K562 (cell line): ENCODE measurements at regions not wholly inside any gene's neighbourhood (a gene's known extent, or its start where the extent isn't known, plus 50 kb on each side); places are given as distances from the start of the nearest gene placed in this dataset.

Source experiments
- ATAC-seq: fragments of 200-7000 bp; cut with Tn5 transposase; 3 replicates; pipeline ENCODE4 v1.9.1; 2020; ENCODE audit warnings: moderate library complexity
- BruUV-seq: library from RNA; stranded (reverse); fragments of 400-500 nt; replicated peaks from 2 replicates; lab custom pipeline; 2021; lab: Mats Ljungman, UMichigan
- CTCF ChIA-PET: fragments of 300-600 bp; formaldehyde crosslinking; extraction: SDS; loops from one replicate; lab custom pipeline; 2021; ENCODE audit warnings: low intra/inter-chr PET ratio; lab: Yijun Ruan, JAX
- POLR2A ChIA-PET: fragments of 300-600, 350-650 bp; sonication (Branson Sonifier 250); formaldehyde crosslinking; extraction: SDS; loops from one replicate; lab custom pipeline; 2021; ENCODE audit warnings: antibody characterized with exemption, inconsistent platforms; lab: Yijun Ruan, JAX
- DNase-seq, 4 experiments: peaks; one replicate each; pipeline versions ENCODE4 v3.0.0 to v3.0.0-alpha.2; 2011 to 2018; ENCODE audit warnings: low spot score in 3 of 4, mixed read lengths in 3 of 4; ENCODE audit errors: extremely low read depth in 1 of 4
- FAIRE-seq: peaks from 2 replicates; lab custom pipeline; 2011; peaks lifted over from hg19 to GRCh38; lab: Jason Lieb, UNC
- H2AFZ ChIP-seq: 2 replicates; pipeline ENCODE4 v1.6.0; 2011; ENCODE audit warnings: low read depth, low read length, control low read depth, inconsistent platforms
- H3K27ac ChIP-seq: fragments of 200-600 bp; 3 replicates; pipeline ENCODE4 v1.8.0; 2011; ENCODE audit warnings: low read depth, mild to moderate bottlenecking, control low read depth, inconsistent platforms, low read length, moderate library complexity, mixed read lengths; ENCODE audit errors: extremely low read depth
- H3K27me3 ChIP-seq, 2 experiments: fragments of 300-600 bp in 1 of 2; 2 replicates in 1 of 2; 3 replicates in 1 of 2; pipeline versions ENCODE4 v1.6.0 to v1.8.0; 2011; ENCODE audit warnings: inconsistent platforms in 2 of 2, low read length in 2 of 2, mild to moderate bottlenecking in 1 of 2, mixed read lengths in 1 of 2, moderate library complexity in 1 of 2; ENCODE audit not compliant: control insufficient read depth in 2 of 2, insufficient read depth in 2 of 2
- H3K36me3 ChIP-seq: fragments of 300-600 bp; 3 replicates; pipeline ENCODE4 v1.8.0; 2011; ENCODE audit warnings: mild to moderate bottlenecking, low read length, inconsistent platforms; ENCODE audit not compliant: control insufficient read depth, insufficient read depth
- H3K4me1 ChIP-seq, 2 experiments: fragments of 200-600 bp in 1 of 2; replicated peaks in 1 of 2; 2 replicates in 1 of 2; 3 replicates in 1 of 2; pipeline versions ENCODE4 v1.5.1 to v1.8.0; 2011; ENCODE audit warnings: inconsistent platforms in 2 of 2, low read length in 2 of 2, mild to moderate bottlenecking in 1 of 2, mixed read lengths in 1 of 2, moderate library complexity in 1 of 2; ENCODE audit not compliant: control insufficient read depth in 2 of 2, insufficient read depth in 2 of 2
- H3K4me2 ChIP-seq: 2 replicates; pipeline ENCODE4 v1.6.1; 2011; ENCODE audit warnings: low read length, control low read depth, inconsistent platforms, mixed read lengths; ENCODE audit not compliant: insufficient read depth
- H3K4me3 ChIP-seq: fragments of 200-600 bp; sonication (generic), shearing (Covaris generic); 2 replicates; pipeline ENCODE4 v1.5.1; 2016; ENCODE audit warnings: control low read depth, inconsistent platforms
- H3K79me2 ChIP-seq: fragments of 200-600 bp; 3 replicates; pipeline ENCODE4 v1.8.0; 2011; ENCODE audit warnings: low read length, inconsistent platforms; ENCODE audit not compliant: control insufficient read depth, insufficient read depth
- H3K9ac ChIP-seq, 2 experiments: 2 replicates each; pipeline versions ENCODE4 v1.6.0 to v1.6.1; 2011; ENCODE audit warnings: low read depth in 2 of 2, low read length in 2 of 2, control low read depth in 1 of 2, inconsistent platforms in 1 of 2, mild to moderate bottlenecking in 1 of 2, mixed read lengths in 1 of 2; ENCODE audit not compliant: insufficient read depth in 1 of 2
- H3K9me1 ChIP-seq: one replicate; pipeline ENCODE4 v1.6.0; 2011; ENCODE audit warnings: inconsistent platforms, mild to moderate bottlenecking, low read length, moderate library complexity; ENCODE audit not compliant: control insufficient read depth, insufficient read depth
- H3K9me3 ChIP-seq: replicated peaks from 2 replicates; pipeline ENCODE4 v1.5.1; 2011; ENCODE audit warnings: low read depth, low read length, inconsistent platforms; ENCODE audit not compliant: control insufficient read depth, insufficient read depth
- H4K20me1 ChIP-seq: replicated peaks from 2 replicates; pipeline ENCODE4 v1.6.1; 2011; ENCODE audit warnings: low read length, inconsistent platforms, mixed read lengths; ENCODE audit not compliant: control insufficient read depth, insufficient read depth
- ADNP ChIP-seq: fragments of 200-800 bp; sonication (Bioruptor generic); IDR thresholded peaks from 2 replicates; pipeline ENCODE4 v1.6.1; 2016; ENCODE audit warnings: missing genetic modification characterization, missing compliant biosample characterization
- BCOR ChIP-seq: fragments of 450-650 bp; IDR thresholded peaks from 2 replicates; pipeline ENCODE4 v1.6.1; 2016
- CSDE1 ChIP-seq, 2 experiments: fragments of 450-650 bp; IDR thresholded peaks; 2 replicates each; pipeline ENCODE4 v1.6.1; 2016; ENCODE audit warnings: mild to moderate bottlenecking in 1 of 2
- KDM1A ChIP-seq, 2 experiments: fragments of 450-650 bp; IDR thresholded peaks; 2 replicates each; pipeline ENCODE4 v1.6.1; 2016; ENCODE audit warnings: mild to moderate bottlenecking in 2 of 2
- PRDM10 ChIP-seq: fragments of 450-650 bp; IDR thresholded peaks from 2 replicates; pipeline ENCODE4 v1.6.1; 2018; ENCODE audit not compliant: partially characterized antibody
- RBM25 ChIP-seq: fragments of 200-400 bp; formaldehyde crosslinking; IDR thresholded peaks from 2 replicates; pipeline ENCODE4 v1.6.1; 2018; ENCODE audit warnings: low read length, low read depth, moderate library complexity; ENCODE audit not compliant: severe bottlenecking
- RFX1 ChIP-seq: fragments of 450-650 bp; IDR thresholded peaks from 2 replicates; pipeline ENCODE4 v1.6.1; 2016; ENCODE audit warnings: mild to moderate bottlenecking, moderate library complexity
- ZNF644 ChIP-seq: fragments of 200-800 bp; sonication (Bioruptor generic); IDR thresholded peaks from 2 replicates; pipeline ENCODE4 v1.6.1; 2016; ENCODE audit warnings: low read depth, missing genetic modification characterization, missing compliant biosample characterization
- WGBS: fragments of 100-300 bp; shearing (Covaris generic); methylation state at CpG from one replicate; pipeline ENCODE4 v1.1.6; 2016; ENCODE audit warnings: low coverage, mixed read lengths; ENCODE audit not compliant: insufficient coverage; ENCODE audit errors: missing lambda C conversion rate; 5-methylcytosine and 5-hydroxymethylcytosine counted together
- in situ Hi-C: fragments of 300-500 bp; cut with MboI; formaldehyde crosslinking; loops from 4 replicates; pipeline ENCODE4 v1.15.0; 2018; ENCODE audit warnings: inconsistent platforms, mixed read lengths
- intact Hi-C: fragments of 100-400 bp; cut with micrococcal nuclease; formaldehyde crosslinking; loops from 2 replicates; pipeline ENCODE4 v1.14.2; 2022

DNA sequence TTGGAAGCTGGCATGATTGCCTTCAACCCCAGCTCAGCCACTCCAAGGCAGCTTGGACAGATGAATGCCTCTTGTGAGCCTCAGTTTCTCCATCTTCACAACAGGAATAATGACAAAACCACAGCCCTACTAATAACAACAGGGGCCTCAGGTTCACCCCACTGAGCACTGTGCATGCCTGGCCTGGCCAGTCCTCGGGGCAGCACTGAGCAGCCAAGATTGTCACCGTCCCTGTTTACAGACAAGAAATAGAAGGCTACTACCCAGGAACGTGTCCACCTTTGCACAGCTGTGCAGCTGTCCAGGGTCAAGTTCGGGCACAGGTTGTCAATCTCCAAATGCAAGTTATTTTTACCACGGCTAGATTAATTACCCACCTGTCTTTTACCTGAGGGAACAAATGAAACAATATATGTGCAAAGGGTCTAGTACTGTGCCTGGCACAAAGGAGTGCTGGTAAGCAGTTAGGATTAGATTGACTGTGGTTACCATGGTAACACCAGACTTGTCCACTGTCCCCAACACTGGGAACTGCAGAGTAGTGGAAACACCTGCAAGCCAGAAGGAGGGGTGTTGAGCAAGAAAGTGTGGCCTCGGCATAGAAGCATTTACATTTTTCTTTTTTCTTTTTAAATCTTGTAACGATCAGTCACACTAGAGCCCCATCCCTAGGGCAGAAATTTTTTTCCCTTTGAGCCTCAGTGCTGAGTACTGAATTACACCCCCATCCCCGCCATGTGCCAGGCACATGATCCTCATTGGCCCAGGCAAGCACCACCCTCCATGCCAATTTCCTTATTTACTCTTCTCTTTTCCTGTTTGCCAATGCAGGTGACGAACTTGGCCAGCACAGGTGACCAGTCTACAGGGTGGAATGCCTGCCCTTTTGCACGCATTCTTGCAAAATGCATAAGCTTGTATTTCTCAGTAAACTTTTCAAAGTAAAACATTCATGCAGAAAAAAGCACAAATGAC, 66.3 kb upstream of the SLC6A6 start:
- TF ChIP-seq RFX1 (peak; percentile 93), PRDM10 (peak; percentile 26), BCOR (0 out of 2 replicates have a peak, but pooled peaks have one; percentile 32), CSDE1 (IDR thresholded peaks at IDR 0.05) (peak in 1 of 2 experiments; percentile 42; a peak in 1 of 4 replicates), RBM25 (peak; percentile 84), KDM1A (IDR thresholded peaks at IDR 0.05) (no peak), ADNP (tag) (0 out of 2 replicates have a peak, but pooled peaks have one; percentile 20), ZNF644 (tag) (no peak)
- no peaks in the 10 kb centered on the region for H3K27me3 ChIP-seq
- CTCF ChIA-PET = no interaction called here
- no peak overlapping the region for H3K4me2 ChIP-seq
- H3K4me1 ChIP-seq = peaks cover 7 to 10% of the 10 kb centered on the region in 2 experiments; a peak in 3 of 5 replicates
- H3K9ac ChIP-seq = no peak overlapping the region
- no peaks in the 10 kb centered on the region for H3K36me3 ChIP-seq
- H3K27ac ChIP-seq = no peak overlapping the region
- H3K9me3 ChIP-seq = no peaks in the 10 kb centered on the region
- ATAC-seq (no peak), FAIRE-seq (no peak), DNase-seq (no peak)
- no peaks in the 10 kb centered on the region for H4K20me1 ChIP-seq
- in situ Hi-C loops (no loop called here), intact Hi-C loops (no loop called here)
- POLR2A ChIA-PET = interaction anchor here (0.7 to 1.0 kb wide), 3 partner anchors 8 to 114 kb away, joined by 3 to 4 read pairs (median 3); no protein-coding TSS in a partner anchor
- no peak overlapping the region for H3K4me3 ChIP-seq
- H3K9me1 ChIP-seq = no peaks in the 10 kb centered on the region
- H2AFZ ChIP-seq = no peak overlapping the region
- WGBS = 46% methylated on average over 10 of the region's 10 CpGs
- no peaks in the 10 kb centered on the region for H3K79me2 ChIP-seq
- no TSS peak for BruUV-seq
